HCT116 (cell line): ENCODE measurements at regions not wholly inside any gene's neighbourhood (a gene's known extent, or its start where the extent isn't known, plus 50 kb on each side); places are given as distances from the start of the nearest gene placed in this dataset.

Source experiments
- ATF3 ChIP-seq: IDR thresholded peaks from 2 replicates; pipeline ENCODE4 v1.6.1; 2012
- CBX3 ChIP-seq: IDR thresholded peaks from 2 replicates; pipeline ENCODE4 v1.6.1; 2012; ENCODE audit warnings: low read depth
- CTCF ChIP-seq, 3 experiments: fragments of 200-600 bp in 1 of 3; sonication (generic) in 1 of 3; IDR thresholded peaks in 2 of 3; conservative IDR thresholded peaks in 1 of 3; 2 replicates each; pipeline ENCODE4 v1.5.1; 2012 to 2017; ENCODE audit warnings: low read depth in 2 of 3, low read length in 2 of 3, antibody characterized with exemption in 1 of 3, borderline replicate concordance in 1 of 3, control low read depth in 1 of 3, mild to moderate bottlenecking in 1 of 3, mixed read lengths in 1 of 3, mixed run types in 1 of 3, moderate library complexity in 1 of 3; ENCODE audit not compliant: insufficient read depth in 1 of 3
- ELF1 ChIP-seq: IDR thresholded peaks from 2 replicates; pipeline ENCODE4 v1.6.1; 2012; ENCODE audit warnings: low read depth, borderline replicate concordance
- EZH2 ChIP-seq: fragments of 200-600 bp; sonication (generic); IDR thresholded peaks from 2 replicates; pipeline ENCODE4 v1.6.1; 2017; ENCODE audit warnings: antibody characterized with exemption, mixed run types
- EZH2phosphoT487 ChIP-seq: fragments of 200-600 bp; IDR thresholded peaks from 2 replicates; pipeline ENCODE4 v1.6.1; 2018; ENCODE audit warnings: antibody characterized with exemption, borderline replicate concordance
- JUND ChIP-seq: IDR thresholded peaks from 2 replicates; pipeline ENCODE4 v1.6.1; 2012
- POLR2AphosphoS5 ChIP-seq: IDR thresholded peaks from 2 replicates; pipeline ENCODE4 v1.6.1; 2011; ENCODE audit warnings: mild to moderate bottlenecking, low read depth, low read length, moderate library complexity
- REST ChIP-seq: IDR thresholded peaks from 2 replicates; pipeline ENCODE4 v1.6.1; 2012; ENCODE audit warnings: low read depth
- SIN3A ChIP-seq: IDR thresholded peaks from 2 replicates; pipeline ENCODE4 v1.6.1; 2012; ENCODE audit warnings: low read depth
- SP1 ChIP-seq: IDR thresholded peaks from 2 replicates; pipeline ENCODE4 v1.6.1; 2012; ENCODE audit warnings: low read depth
- SRF ChIP-seq: IDR thresholded peaks from 2 replicates; pipeline ENCODE4 v1.6.1; 2012; ENCODE audit warnings: low read depth
- TCF7L2 ChIP-seq: IDR thresholded peaks from 2 replicates; pipeline ENCODE4 v1.7.0; 2011; ENCODE audit warnings: borderline replicate concordance, inconsistent platforms; ENCODE audit not compliant: insufficient read depth, insufficient read length; ENCODE audit errors: extremely low read depth

GRCh38 chr12:70043490-70044138 is 199.6 kb upstream of the CNOT2 start:
- TF ChIP-seq TCF7L2 (no peak), SP1 (no peak), ELF1 (no peak), CTCF (IDR thresholded peaks at IDR 0.05 in 2 of 3, conservative IDR thresholded peaks at IDR 0.05 in 1 of 3; ENCODE audit: borderline replicate concordance in 1 of 3, insufficient read depth in 1 of 3, low read depth in 2 of 3, low read length in 2 of 3) (no peak), CBX3 (no peak), ATF3 (no peak), POLR2AphosphoS5 (no peak), EZH2phosphoT487 (no peak), REST (no peak), JUND (no peak), EZH2 (no peak), SRF (no peak), SIN3A (no peak)
